HG03066 (cell line): ENCODE measurements at regions not wholly inside any gene's neighbourhood (a gene's known extent, or its start where the extent isn't known, plus 50 kb on each side); places are given as distances from the start of the nearest gene placed in this dataset.
"Not testable (repeated sequence)": the region's sequence is repeated elsewhere in the genome, so short reads cannot be mapped to it uniquely, and the experiment has no call there.

ENCODE experiments used
- ATAC-seq: cut with Tn5 transposase; IDR thresholded peaks from one replicate; pipeline ENCODE4 v1.9.1; 2021; ENCODE audit warnings: low read depth; ENCODE audit not compliant: unreplicated experiment

DNA sequence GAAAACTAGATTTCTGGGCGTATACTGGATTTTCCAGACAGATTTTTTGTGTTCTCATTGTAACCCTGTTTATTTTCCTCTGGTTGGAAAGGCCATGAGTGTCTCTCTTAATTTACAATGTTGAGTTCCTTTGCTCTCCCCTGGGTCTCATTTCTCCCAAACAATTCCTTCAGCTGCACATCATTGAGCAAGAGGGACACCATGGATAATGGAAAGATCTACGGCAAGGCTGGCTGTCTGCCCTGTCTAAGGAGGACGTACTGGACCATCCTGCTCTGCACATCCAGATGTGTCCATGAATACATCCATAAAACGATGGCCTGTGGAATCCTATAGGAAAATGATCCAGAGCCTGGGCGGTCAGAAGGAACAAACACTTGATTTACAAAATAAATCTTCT, 258.1 kb upstream of the MCTP2 start:
- ATAC-seq = no peak

DNA sequence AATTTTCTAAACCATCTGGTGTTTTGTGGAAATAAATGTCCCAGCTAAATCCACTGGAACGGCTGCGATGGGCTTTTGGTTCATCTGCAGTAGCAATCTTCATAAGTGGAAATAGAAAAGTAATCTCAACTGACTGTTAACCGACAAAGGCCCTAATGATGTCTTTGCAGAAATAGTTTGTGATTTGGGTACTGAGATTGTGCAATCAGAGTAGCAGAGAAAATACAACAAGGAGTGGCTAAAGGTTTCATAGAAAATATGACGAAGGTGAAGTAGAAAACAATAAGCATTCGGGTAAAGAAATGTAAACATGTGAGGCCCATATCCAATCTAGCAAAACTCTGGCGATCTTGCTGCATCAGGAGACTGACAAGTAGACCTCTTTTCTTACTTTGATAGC, 262.6 kb upstream of the MCTP2 start:
- no peak for ATAC-seq

DNA sequence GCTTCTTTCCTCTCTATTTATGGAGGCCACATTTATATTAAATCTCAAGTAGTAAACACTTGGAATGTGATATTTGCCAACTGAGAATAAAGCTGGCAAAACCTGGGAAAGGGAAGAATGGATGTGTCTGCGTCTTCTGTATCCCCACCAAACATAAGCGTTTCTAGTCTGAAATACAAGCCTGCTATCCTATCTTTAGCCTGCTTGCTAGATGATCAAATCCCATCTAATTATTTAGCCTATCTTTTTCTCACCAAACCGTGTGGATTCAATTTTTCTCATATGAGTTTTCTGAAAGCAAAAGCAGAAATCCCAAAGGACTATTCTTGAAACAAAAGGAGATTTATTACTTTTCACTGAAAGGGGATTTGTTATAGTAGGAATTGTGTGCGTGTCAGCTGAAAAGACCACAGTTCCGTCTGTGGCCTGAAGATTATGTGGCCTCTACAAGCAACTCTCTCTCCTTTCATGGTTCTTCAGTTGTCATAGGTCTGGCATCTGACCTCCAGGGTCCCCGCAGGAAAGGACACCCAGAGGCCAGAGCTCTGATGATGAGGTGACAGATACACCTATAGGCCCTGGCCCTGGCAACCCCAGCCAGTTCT, 266.0 kb upstream of the MCTP2 start:
- no peak for ATAC-seq

DNA sequence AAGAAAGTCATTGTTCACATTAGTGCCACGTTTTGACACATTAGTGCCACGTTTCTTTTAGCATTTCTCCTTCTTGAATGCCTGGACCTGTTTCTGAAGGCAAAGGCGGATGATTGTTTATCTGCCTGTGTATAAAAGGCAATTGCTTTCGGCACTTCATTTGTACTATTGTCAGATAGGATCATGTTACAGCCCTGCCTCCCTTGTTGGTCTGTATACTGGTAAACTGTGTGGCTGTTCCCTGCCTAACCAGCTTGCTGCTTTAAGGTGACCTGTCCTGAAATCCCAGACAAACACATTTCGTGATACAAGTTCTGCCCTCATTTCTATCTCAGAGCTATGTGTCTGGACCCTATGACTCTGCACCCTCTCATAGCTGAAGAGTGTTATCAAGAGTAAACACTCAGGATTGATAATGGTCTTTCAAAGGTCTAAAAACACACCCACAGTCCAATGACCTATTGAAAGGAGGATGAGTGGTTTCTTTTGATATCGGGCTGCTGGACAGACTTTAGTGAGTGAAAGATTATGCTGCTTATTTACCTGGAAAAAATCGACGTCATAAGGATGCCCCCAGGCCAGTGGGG, 276.3 kb upstream of the MCTP2 start:
- no peak for ATAC-seq

DNA sequence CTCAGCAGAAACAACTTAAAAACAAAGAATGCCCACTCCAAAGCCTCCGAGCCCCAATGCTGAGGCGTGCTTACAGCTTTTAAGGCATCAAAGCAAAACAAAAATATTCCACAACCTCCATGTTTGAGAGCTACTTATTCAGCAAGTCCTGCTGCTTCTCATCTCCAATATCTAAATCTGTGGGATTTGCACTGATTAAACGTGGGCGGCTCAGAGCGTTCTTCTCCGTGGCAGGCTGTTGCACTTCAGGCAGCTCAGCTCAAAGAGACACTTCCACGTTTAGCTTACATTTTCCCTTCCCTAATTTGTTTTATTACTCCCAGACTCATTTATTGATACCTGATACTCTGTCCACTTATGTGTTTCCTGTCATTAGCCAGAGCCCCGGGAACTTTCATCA, 282.6 kb upstream of the MCTP2 start:
- ATAC-seq = no peak

DNA sequence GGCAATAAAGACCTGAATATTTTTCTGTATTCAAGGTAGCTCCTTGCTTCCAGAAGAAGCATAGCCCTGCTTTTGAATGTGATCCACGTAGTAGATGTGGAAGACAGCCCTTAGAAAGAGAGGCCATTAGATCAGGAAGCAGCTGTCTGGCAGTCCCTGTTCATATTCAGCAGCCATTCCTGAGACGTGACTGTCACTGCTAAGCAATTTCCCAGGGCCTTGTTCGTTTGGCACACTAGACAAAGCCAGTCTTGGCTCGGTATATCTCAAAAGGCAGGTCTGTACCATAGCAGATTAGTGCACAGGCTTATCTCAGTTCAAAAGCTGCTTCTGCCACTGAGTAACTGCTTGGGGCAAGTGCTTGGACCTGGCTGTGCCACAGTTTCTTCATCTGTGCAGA, 287.8 kb upstream of the MCTP2 start:
- ATAC-seq = no peak

DNA sequence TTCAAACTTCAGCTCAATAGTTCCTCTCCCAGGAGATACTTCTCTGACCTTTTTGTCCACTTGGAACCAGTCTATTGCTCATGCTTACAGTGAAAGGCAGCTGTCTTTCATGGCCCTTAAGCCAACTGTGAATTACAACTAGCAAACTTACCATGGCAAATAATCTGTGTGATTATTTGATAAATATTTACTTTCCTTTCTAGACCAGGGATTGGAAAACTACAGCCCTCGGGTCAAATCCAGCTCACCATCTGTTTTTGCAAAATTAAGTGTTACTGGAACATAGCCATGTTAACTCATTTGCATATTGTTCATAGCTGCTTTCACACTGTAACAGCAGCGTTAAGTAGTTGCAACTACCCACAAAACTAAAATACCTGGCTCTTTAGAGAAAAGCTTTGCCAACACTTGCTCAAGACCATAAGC, 289.1 kb upstream of the MCTP2 start:
- no peak for ATAC-seq

DNA sequence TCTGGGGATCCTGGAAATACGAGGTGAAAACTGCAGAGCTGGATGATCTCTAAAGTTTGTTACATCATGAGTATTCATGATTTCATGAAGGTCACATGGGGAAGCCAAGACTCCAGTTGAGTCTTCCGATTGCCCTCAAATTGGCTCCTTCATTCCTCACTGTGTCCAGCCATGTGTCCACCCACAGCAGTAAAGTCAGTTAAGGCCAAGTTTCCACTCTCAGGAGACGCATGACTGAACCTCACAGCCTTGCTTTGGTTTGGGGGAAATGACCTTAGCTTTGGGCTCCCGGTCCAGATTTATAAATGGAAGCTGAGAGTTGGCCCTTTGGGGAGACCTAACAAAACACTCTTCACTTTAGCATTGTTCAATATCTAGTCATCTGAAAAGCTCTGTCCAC, 289.7 kb upstream of the MCTP2 start:
- ATAC-seq = no peak

DNA sequence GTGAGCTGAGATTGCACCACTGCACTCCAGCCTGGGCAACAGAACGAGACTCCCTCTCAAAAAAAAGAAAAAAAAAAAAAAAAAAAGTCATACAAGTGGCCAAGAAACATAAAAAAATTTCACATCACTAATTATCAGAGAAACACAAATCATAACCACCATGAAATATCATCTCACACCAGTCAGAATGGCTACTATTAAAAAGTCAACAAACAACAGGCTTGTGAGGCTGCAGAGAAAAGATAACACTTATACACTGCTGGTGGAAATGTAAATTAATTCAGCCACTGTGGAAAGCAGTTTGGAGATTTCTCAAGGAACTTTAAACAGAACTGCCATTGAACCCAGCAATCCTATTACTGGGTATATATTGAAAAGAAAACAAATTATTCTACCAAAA, 291.1 kb upstream of the MCTP2 start:
- ATAC-seq = no peak

DNA sequence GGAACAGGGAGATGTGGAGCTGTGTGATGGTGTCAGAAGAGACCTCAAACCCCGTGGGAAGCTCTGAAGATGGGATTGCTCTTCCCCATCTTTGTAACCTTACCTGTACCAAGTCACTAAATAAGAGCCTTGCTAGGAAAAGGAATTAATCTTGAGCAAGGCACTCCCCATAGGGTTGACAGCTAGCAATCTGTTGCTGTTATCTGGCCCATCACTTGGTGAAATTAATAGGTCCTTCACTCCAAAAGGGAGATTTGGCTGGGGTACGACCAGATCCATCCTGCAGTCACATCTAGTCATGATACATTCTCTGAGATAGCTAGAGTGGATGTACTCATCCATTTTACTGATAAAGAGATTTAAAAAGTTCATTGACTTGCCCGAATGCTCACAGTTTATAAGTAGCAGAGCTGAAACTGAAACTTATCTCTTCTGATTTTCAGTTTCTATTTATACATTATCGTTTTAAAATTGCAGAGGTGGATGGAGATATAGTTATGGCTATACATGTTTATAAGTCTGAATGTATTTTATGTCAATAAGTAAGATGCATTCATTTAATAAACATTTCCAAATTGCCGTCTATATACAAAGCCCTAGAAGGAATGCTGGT, 299.1 kb upstream of the MCTP2 start:
- peak; percentile 73 for ATAC-seq

DNA sequence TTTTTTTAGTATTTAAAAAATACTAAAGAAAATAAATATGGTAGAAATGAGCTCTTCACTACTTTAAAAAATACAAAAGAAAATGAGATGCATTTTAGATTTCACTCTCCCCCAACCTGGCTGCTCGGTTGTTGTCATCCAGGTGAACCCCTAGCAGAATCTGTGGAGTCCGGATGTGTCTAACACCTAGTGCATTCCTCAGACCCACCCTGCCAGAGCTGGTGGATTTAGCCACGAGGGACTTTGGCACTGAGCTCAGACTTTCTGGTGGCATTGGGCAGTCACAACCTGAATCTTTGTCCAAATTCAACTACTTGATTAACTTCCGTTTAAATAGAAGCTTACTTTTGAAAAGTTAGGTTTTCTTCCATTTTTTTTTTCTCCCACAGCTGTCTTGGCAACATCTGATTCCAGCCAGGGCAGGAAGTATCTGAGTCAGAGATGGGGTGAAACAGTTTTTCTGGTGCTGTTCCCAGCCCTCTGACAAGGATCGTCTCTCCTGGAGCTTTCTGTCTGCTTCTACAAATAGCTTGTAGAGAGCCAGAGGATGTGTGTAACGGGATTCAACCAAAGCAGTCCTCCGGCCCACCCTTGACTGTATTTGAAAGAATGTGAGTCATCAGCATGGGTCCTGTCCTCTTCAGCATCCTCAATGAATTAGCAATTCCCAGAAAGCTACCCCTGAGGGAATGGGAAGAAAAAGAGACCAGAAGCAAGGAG, 301.8 kb upstream of the MCTP2 start:
- ATAC-seq = no peak

DNA sequence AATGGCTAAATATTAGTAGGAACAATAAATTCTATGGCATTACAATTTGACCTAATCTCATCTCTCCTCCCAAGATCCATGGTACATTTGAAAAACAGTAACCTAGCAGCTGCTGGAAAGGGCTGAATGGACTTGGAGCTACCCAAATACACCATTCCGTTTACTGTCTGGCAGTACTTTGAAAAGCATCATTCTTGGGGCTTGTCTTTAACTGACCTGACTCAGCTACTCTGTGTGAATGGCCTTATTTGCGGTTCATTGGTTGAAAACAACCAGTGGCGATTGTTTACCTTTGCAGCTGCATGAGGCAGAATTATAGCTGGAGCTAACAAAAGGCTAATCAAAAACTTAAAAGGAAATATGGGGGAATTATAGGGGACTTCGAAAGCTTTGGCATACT, 311.2 kb upstream of the MCTP2 start:
- no peak for ATAC-seq

DNA sequence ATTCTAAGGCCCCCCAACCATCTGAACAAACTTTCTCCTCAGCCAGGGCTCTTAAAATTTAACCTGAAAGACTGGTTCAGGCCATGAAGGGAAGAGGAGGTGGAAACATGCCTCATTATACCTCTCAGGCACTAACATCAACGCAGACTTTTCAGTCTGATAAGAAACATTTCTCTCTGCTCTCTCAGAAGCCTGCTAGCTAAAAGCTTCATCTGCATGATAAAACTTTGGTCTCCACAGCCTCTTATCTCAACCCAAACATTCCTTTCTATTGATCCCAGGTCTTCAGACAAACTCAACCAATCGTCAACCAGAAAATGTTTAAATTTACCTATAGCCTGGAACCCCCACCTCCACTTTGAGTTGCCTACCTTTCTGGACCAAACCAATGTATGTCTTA, 312.6 kb upstream of the MCTP2 start:
- not testable (repeated sequence) for ATAC-seq

DNA sequence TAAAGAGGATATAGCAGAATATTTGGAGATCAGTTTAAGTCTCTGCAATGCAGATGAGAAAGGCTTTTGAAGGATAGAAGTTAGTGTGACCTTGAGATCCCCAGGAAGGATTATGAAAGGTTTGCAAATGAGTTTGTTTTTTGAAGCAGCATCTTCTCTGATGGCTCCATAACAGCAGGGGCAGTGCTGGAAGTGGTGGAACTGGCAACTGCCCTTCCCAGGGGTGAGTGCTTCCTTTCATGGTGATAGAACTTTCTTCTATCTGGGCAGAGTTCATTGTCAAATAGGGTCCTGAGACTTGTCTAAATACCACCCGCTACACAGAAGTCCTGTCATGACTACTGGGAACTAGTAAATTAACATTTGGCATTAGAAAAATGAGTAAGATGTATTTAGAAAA, 314.2 kb upstream of the MCTP2 start:
- ATAC-seq = no peak

DNA sequence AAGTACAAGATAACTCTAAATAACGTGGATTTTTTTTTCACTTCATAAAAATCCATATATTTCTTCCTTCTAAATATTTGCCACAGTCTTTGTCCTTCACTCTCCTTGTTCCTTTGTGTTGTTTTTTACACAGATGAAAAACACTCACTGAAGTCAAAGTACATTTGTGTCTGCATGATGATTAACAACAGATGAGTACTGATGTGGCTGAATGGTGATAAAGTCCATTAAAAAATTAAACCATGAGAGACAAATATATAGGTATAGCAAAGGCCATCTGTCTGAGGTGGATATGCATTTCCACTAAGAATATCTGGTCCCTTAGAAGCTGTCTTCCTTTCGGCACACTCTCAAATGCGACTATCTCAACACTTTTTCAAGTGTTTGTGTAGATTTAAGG, 317.5 kb upstream of the MCTP2 start:
- no peak for ATAC-seq

DNA sequence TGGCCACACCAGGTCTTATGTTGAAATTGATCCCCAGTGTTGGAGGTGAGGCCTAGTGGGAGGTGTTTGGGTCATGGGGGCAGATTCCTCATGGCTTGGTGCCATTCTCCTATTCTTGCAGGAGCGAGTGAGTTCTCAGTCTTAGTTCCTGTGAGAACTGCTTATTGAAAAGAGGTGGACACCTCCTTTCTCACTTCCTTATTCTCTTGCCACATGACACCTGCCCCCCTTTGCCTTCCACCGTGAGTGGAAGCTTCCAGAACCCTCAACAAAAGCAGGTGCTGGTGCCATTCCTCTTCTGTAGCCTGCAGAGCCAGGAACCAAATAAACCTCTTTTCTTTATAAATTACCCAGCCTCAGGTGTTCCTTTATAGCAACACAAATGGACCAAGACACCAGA, 318.1 kb upstream of the MCTP2 start:
- ATAC-seq = no peak

DNA sequence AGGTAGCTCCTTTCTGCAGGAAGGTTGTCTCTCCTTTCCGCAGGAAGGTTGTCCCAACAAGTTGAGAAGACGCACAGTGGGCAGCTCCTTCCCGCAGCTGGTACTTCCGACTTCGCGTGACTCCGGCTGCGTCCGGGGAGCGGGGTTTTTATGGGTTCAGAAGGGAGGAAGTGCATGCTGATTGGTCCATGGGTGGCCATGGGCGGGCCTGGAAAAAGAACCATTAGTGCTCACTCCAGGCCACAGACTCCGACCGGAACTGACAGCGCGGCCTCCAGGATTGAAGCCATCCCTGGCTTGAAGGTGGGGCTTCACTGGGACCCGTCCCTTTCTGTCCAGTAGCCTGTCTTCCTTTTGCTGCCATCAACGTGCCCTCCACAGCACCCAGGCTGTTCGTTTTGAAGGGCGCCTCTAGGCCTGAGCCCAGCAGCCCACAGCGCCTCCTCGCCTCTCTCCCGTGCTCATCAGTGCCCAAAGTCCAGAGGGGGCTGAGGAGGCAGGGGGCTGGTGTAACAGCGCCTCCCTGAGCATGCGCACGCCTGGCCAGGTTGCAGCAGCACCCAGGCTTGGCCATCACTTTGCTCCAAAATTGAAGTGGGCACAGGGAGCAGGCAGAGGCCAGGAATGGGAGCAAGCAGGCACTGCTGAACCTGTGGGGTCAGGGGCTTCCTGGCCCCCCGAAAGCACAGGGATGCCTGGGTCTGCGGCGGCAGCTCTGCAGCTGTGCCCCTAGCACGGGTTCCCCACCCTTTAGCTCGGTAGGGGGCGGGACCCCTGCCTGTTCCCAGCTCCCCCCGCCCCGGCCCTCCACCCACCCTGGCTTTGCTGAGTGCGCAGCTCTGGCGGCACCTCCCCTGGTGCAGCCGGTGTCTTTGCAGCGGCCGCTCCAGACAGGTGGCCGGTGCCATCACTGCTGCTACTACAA, 330.6 kb upstream of the MCTP2 start:
- no peak for ATAC-seq

DNA sequence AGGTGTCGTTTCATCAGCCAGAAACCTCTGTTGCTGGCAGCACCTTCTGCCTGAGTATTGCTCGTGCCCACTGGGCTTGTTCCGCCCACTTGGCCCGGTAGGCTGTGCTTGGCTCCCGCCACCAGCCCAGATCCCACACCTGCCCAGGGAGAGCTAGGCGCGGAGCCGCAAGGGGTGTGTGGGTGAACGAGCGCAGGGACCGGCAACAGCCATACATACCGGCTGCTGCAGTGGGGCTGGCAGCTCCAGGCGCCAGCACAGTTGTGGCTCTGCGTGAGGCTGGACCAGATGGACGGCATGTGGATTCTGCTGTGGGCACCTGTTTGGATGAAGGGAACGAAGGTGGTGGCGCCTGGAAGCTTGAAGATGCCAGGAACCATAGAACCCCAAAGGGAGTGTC, 331.5 kb upstream of the MCTP2 start:
- no peak for ATAC-seq

DNA sequence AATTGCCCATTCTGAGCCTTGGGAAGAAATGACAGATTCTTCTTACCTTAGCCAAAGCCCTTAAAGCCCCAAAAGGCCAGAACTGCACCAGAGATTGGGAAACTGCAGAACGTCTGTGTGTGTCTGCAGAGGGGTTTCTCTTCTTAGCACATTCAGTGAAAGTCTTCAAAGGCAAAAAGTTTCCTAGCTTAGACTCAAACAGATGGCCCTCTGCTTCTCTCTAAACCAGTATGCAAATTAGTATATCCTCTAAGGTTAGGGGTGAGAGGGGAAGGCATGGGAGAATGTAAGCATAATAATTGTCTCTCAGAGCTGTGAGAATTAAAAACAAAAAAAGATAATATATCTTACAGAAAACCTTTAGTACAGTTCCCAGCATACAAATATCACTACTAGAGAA, 334.0 kb upstream of the MCTP2 start:
- no peak for ATAC-seq

DNA sequence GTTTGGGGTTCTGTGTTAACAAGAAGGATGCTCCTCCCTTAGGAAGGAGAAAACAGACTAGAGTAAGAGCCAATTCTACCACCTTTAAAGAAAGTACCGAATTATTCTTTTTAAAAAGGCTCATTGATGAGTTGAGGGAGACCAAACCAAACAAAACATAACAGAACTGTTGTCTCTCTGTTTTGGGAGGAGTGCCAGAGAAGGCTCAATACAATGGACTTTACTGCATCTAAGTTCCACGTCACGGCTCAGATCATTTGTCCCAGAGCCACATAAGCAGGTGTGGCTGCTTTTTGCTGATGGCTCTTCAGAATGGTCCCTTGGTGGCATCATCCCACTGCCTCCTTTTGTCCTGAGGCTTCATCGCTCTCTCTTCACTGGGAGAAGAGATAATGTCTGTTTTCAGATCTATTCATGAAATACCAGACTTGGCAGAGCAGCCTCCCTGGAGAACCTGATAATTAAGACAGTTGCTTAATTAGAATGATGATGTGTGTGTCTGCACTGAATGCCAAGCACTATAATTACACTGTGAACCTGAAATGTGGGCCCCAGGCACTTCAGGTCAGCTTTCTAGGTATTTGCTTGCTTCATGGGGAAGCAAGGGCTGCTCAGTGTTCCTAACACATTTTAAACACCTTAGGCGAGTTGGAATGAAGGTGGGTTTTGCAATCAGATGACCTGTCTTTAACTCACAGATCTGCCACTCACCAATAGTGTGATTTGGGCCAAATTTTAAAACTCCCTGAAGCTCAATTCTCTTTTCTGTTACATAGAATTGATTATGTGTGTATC, 335.2 kb upstream of the MCTP2 start:
- ATAC-seq = no peak
